ENCODE measurements at regions not wholly inside any gene's neighbourhood (a gene's known extent, or its start where the extent isn't known, plus 50 kb on each side); places are given as distances from the start of the nearest gene placed in this dataset.

- DNase-seq (ENCODE audit: low spot score): no peak
Measured at GRCh38 chr18:75531212-75531850, 103.8 kb upstream of the SMIM21 start.

GRCh38 chr18:75530566-75531211 lies 103.2 kb upstream of the SMIM21 start:
- no peak for DNase-seq (ENCODE audit: low spot score)

GRCh38 chr18:75530118-75530517 lies 102.6 kb upstream of the SMIM21 start:
- no peak for DNase-seq (ENCODE audit: low spot score)

- DNase-seq (ENCODE audit: low spot score): no peak
Measured at GRCh38 chr18:75529394-75529793, 101.9 kb upstream of the SMIM21 start.

- DNase-seq (ENCODE audit: low spot score): no peak
Measured at GRCh38 chr18:75527848-75528685, 100.6 kb upstream of the SMIM21 start.

GRCh38 chr18:75526038-75526437 lies 98.5 kb upstream of the SMIM21 start:
- no peak for DNase-seq (ENCODE audit: low spot score)

- DNase-seq (ENCODE audit: low spot score): no peak
Measured at GRCh38 chr18:75525331-75525730, 97.8 kb upstream of the SMIM21 start.

GRCh38 chr18:75524841-75525240 lies 97.3 kb upstream of the SMIM21 start:
- no peak for DNase-seq (ENCODE audit: low spot score)

GRCh38 chr18:75524181-75524580 lies 96.7 kb upstream of the SMIM21 start:
- no peak for DNase-seq (ENCODE audit: low spot score)

- no peak for DNase-seq (ENCODE audit: low spot score)
Measured at GRCh38 chr18:75521816-75522215, 94.3 kb upstream of the SMIM21 start.

GRCh38 chr18:75518007-75518406 lies 90.5 kb upstream of the SMIM21 start:
- DNase-seq (ENCODE audit: low spot score): no peak

GRCh38 chr18:75517286-75517685 lies 89.8 kb upstream of the SMIM21 start:
- no peak for DNase-seq (ENCODE audit: low spot score)

- no peak for DNase-seq (ENCODE audit: low spot score)
Measured at GRCh38 chr18:75507636-75508035, 80.1 kb upstream of the SMIM21 start.

- no peak for DNase-seq (ENCODE audit: low spot score)
Measured at GRCh38 chr18:75506913-75507312, 79.4 kb upstream of the SMIM21 start.

- no peak for DNase-seq (ENCODE audit: low spot score)
Measured at GRCh38 chr18:75504469-75504868, 77.0 kb upstream of the SMIM21 start.

- DNase-seq (ENCODE audit: low spot score): no peak
Measured at GRCh38 chr18:75503615-75504014, 76.1 kb upstream of the SMIM21 start.

- no peak for DNase-seq (ENCODE audit: low spot score)
Measured at GRCh38 chr18:75502286-75502685, 74.8 kb upstream of the SMIM21 start.

GRCh38 chr18:75500545-75500944 lies 73.0 kb upstream of the SMIM21 start:
- DNase-seq (ENCODE audit: low spot score): no peak

- DNase-seq (ENCODE audit: low spot score): no peak
Measured at GRCh38 chr18:75497576-75498235, 70.2 kb upstream of the SMIM21 start.

- DNase-seq (ENCODE audit: low spot score): no peak
Measured at GRCh38 chr18:75496151-75496550, 68.6 kb upstream of the SMIM21 start.

- peak; percentile 51 for DNase-seq (ENCODE audit: low spot score)
Measured at GRCh38 chr18:75492852-75493251, 65.3 kb upstream of the SMIM21 start.

- DNase-seq (ENCODE audit: low spot score): no peak
Measured at GRCh38 chr18:75491361-75491760, 63.9 kb upstream of the SMIM21 start.
